Left lung (tissue), 4 donors: ENCODE measurements at regions not wholly inside any gene's neighbourhood (a gene's known extent, or its start where the extent isn't known, plus 50 kb on each side); places are given as distances from the start of the nearest gene placed in this dataset.

ENCODE experiments used
- ATAC-seq: fragments of 200-7000 bp; cut with Tn5 transposase; one replicate; pipeline ENCODE4 v1.9.1; 2020; ENCODE audit warnings: moderate library complexity
- DNase-seq, 4 donors: peaks; one replicate each; pipeline ENCODE4 v3.0.0-alpha.2; 2013 to 2020
- H3K27ac ChIP-seq, 2 donors: fragments of 200-600 bp; sonication (generic) in 1 of 2; one replicate each; pipeline versions ENCODE4 v1.5.0 to v1.8.0; 2020 to 2021
- H3K27me3 ChIP-seq, 2 donors: fragments of 200-600 bp; sonication (generic) in 1 of 2; one replicate each; pipeline versions ENCODE4 v1.5.0 to v1.8.0; 2020 to 2021
- H3K36me3 ChIP-seq, 2 donors: fragments of 200-600 bp; sonication (generic) in 1 of 2; one replicate each; pipeline versions ENCODE4 v1.5.0 to v1.8.0; 2020 to 2021
- H3K4me1 ChIP-seq, 2 donors: fragments of 200-600 bp; one replicate each; pipeline ENCODE4 v1.8.0; 2021
- H3K4me3 ChIP-seq, 2 donors: fragments of 200-600 bp; sonication (generic) in 1 of 2; one replicate each; pipeline versions ENCODE4 v1.5.0 to v1.8.0; 2020 to 2021; ENCODE audit warnings: mild to moderate bottlenecking in 1 of 2
- H3K9me3 ChIP-seq, 2 donors: fragments of 200-600 bp; sonication (generic) in 1 of 2; one replicate each; pipeline versions ENCODE4 v1.5.0 to v1.8.0; 2020 to 2021
- CTCF ChIP-seq, 2 donors: fragments of 200-600 bp; sonication (generic) in 1 of 2; IDR thresholded peaks; one replicate each; pipeline versions ENCODE4 v1.5.0 to v1.8.0; 2021; ENCODE audit warnings: antibody characterized with exemption in 2 of 2
- intact Hi-C, 2 donors: fragments of 100-400 bp; cut with DNase I; formaldehyde crosslinking; loops; one replicate each; pipeline versions ENCODE4 v1.11.2 to v1.14.2; 2022
- donor health status: DM: no; HTN: yes; CAD: no.
- donor health status: DM: no; HTN: no; CAD: no.

GRCh38 chr2:7454592-7454991 lies 537.4 kb downstream of the RNF144A start:
- Histone ChIP-seq H3K4me1 (no peaks in the 10 kb centered on the region), H3K27ac (no peak overlapping the region), H3K9me3 (no peaks in the 10 kb centered on the region), H3K4me3 (no peak overlapping the region), H3K27me3 (no peaks in the 10 kb centered on the region), H3K36me3 (no peaks in the 10 kb centered on the region)
- no peak for ATAC-seq
- TF ChIP-seq CTCF (IDR thresholded peaks at IDR 0.05), result no peak
- intact Hi-C loops, result no loop called here
- no peak for DNase-seq

- Histone ChIP-seq H3K4me1 (no peaks in the 10 kb centered on the region), H3K4me3 (no peak overlapping the region), H3K27me3 (no peaks in the 10 kb centered on the region), H3K27ac (no peak overlapping the region), H3K36me3 (no peaks in the 10 kb centered on the region), H3K9me3 (no peaks in the 10 kb centered on the region)
- intact Hi-C loops, result no loop called here
- no peak for DNase-seq
- TF ChIP-seq CTCF (IDR thresholded peaks at IDR 0.05), result no peak
- no peak for ATAC-seq
Observed at GRCh38 chr2:7456762-7457161, 539.5 kb downstream of the RNF144A start.

GRCh38 chr2:7458066-7458465 lies 540.9 kb downstream of the RNF144A start:
- ATAC-seq, result no peak
- Histone ChIP-seq H3K9me3 (no peaks in the 10 kb centered on the region), H3K27ac (no peak overlapping the region)

GRCh38 chr2:7467782-7468447 lies 550.7 kb downstream of the RNF144A start:
- intact Hi-C loops, result no loop called here

More at GRCh38 chr2:7458066-7458465, 540.9 kb downstream of the RNF144A start:
- DNase-seq, result no peak
- H3K4me1 ChIP-seq, result no peaks in the 10 kb centered on the region
- no peak for TF ChIP-seq CTCF (IDR thresholded peaks at IDR 0.05)
- intact Hi-C loops, result no loop called here
- H3K27me3 ChIP-seq, result no peaks in the 10 kb centered on the region
- H3K36me3 ChIP-seq, result no peaks in the 10 kb centered on the region
- H3K4me3 ChIP-seq, result no peak overlapping the region

GRCh38 chr2:7468448-7468828 lies 551.2 kb downstream of the RNF144A start:
- no peaks in the 10 kb centered on the region for H3K9me3 ChIP-seq
- DNase-seq (no peak), ATAC-seq (no peak)
- no peaks in the 10 kb centered on the region for H3K27me3 ChIP-seq
- no peaks in the 10 kb centered on the region for H3K4me1 ChIP-seq
- intact Hi-C loops, result no loop called here
- TF ChIP-seq CTCF (IDR thresholded peaks at IDR 0.05), result no peak
- no peaks in the 10 kb centered on the region for H3K36me3 ChIP-seq
- H3K27ac ChIP-seq, result no peak overlapping the region
- H3K4me3 ChIP-seq, result no peak overlapping the region

More at GRCh38 chr2:7467782-7468447, 550.7 kb downstream of the RNF144A start:
- Histone ChIP-seq H3K4me1 (no peaks in the 10 kb centered on the region), H3K36me3 (no peaks in the 10 kb centered on the region), H3K27me3 (no peaks in the 10 kb centered on the region), H3K27ac (no peak overlapping the region), H3K9me3 (no peaks in the 10 kb centered on the region), H3K4me3 (no peak overlapping the region)
- ATAC-seq (no peak), DNase-seq (no peak)
- TF ChIP-seq CTCF (IDR thresholded peaks at IDR 0.05), result no peak
